CD14-positive monocyte (primary cell): ENCODE measurements at regions not wholly inside any gene's neighbourhood (a gene's known extent, or its start where the extent isn't known, plus 50 kb on each side); places are given as distances from the start of the nearest gene placed in this dataset.

Experiments
- DNase-seq, 3 donors: peaks; one replicate each; pipeline ENCODE4 v3.0.0-alpha.2; 2011 to 2022
- H2AFZ ChIP-seq: 2 replicates; pipeline ENCODE4 v1.6.0; 2012; ENCODE audit warnings: mild to moderate bottlenecking, low read depth, low read length, inconsistent platforms; ENCODE audit not compliant: insufficient read depth, poor library complexity, severe bottlenecking
- H3K27ac ChIP-seq, 2 donors: 1 replicate in 1 of 2; 2 replicates in 1 of 2; pipeline ENCODE4 v1.5.1; 2012 to 2013; ENCODE audit warnings: low read length in 2 of 2, control low read depth in 1 of 2, inconsistent platforms in 1 of 2, low read depth in 1 of 2, mild to moderate bottlenecking in 1 of 2
- H3K27me3 ChIP-seq, 2 donors: one replicate each; pipeline versions ENCODE4 v1.6.0 to v1.6.1; 2011 to 2013; ENCODE audit warnings: low read length in 2 of 2; ENCODE audit not compliant: control insufficient read depth in 2 of 2, insufficient read depth in 2 of 2
- H3K36me3 ChIP-seq, 2 donors: replicated peaks in 1 of 2; 1 replicate in 1 of 2; 2 replicates in 1 of 2; pipeline versions ENCODE4 v1.5.1 to v1.6.1; 2012 to 2013; ENCODE audit warnings: low read length in 2 of 2, control low read depth in 1 of 2, inconsistent platforms in 1 of 2, mild to moderate bottlenecking in 1 of 2; ENCODE audit not compliant: insufficient read depth in 2 of 2, control insufficient read depth in 1 of 2
- H3K4me1 ChIP-seq, 2 donors: 1 replicate in 1 of 2; 2 replicates in 1 of 2; pipeline versions ENCODE4 v1.5.1 to v1.6.1; 2012 to 2013; ENCODE audit warnings: low read length in 2 of 2, control low read depth in 1 of 2, inconsistent platforms in 1 of 2, mild to moderate bottlenecking in 1 of 2, moderate library complexity in 1 of 2; ENCODE audit not compliant: insufficient read depth in 2 of 2, control insufficient read depth in 1 of 2
- H3K4me2 ChIP-seq: replicated peaks from 2 replicates; pipeline ENCODE3; 2012; ENCODE audit warnings: low read length, moderate library complexity, mild to moderate bottlenecking; ENCODE audit not compliant: poor library complexity, severe bottlenecking; ENCODE audit errors: extremely low read depth
- H3K4me3 ChIP-seq, 3 experiments: fragments of 200-600 bp in 1 of 3; sonication (generic) in 1 of 3; replicated peaks in 1 of 3; 1 replicate in 2 of 3; 2 replicates in 1 of 3; pipeline ENCODE4 v1.5.1; 2011 to 2013; ENCODE audit warnings: low read length in 3 of 3, mild to moderate bottlenecking in 3 of 3, control low read depth in 2 of 3, low read depth in 2 of 3, inconsistent platforms in 1 of 3, moderate library complexity in 1 of 3
- H3K79me2 ChIP-seq: 2 replicates; pipeline ENCODE4 v1.6.0; 2012; ENCODE audit warnings: mild to moderate bottlenecking, control low read depth, inconsistent platforms, low read length, moderate library complexity; ENCODE audit not compliant: insufficient read depth
- H3K9ac ChIP-seq: 2 replicates; pipeline ENCODE4 v1.6.0; 2017; ENCODE audit warnings: low read length, mild to moderate bottlenecking; ENCODE audit not compliant: insufficient read depth, poor library complexity, severe bottlenecking
- H3K9me3 ChIP-seq, 2 donors: replicated peaks in 1 of 2; 1 replicate in 1 of 2; 2 replicates in 1 of 2; pipeline versions ENCODE4 v1.5.1 to v1.6.1; 2012 to 2013; ENCODE audit warnings: low read length in 2 of 2, control low read depth in 1 of 2; ENCODE audit not compliant: control insufficient read depth in 1 of 2, insufficient read depth in 1 of 2
- H4K20me1 ChIP-seq: 2 replicates; pipeline ENCODE4 v1.6.0; 2012; ENCODE audit warnings: mild to moderate bottlenecking, low read length, control low read depth, moderate library complexity; ENCODE audit not compliant: insufficient read depth
- H3K27ac Mint-ChIP-seq, 7 donors: one replicate each; pipeline ENCODE4 v1.8.0; 2020; ENCODE audit warnings: mild to moderate bottlenecking in 7 of 7, mixed read lengths in 7 of 7, moderate library complexity in 6 of 7, inconsistent platforms in 2 of 7
- H3K27me3 Mint-ChIP-seq, 3 donors: one replicate each; pipeline ENCODE4 v1.8.0; 2021 to 2022; ENCODE audit warnings: low read depth in 3 of 3, mild to moderate bottlenecking in 3 of 3, mixed read lengths in 3 of 3, moderate library complexity in 3 of 3, inconsistent platforms in 1 of 3
- H3K36me3 Mint-ChIP-seq, 2 donors: one replicate each; pipeline ENCODE4 v1.8.0; 2020; ENCODE audit warnings: mixed read lengths in 2 of 2, inconsistent platforms in 1 of 2, mild to moderate bottlenecking in 1 of 2
- H3K4me1 Mint-ChIP-seq: one replicate; pipeline ENCODE4 v1.8.0; 2020; ENCODE audit warnings: mild to moderate bottlenecking, mixed read lengths
- H3K4me3 Mint-ChIP-seq, 2 donors: one replicate each; pipeline ENCODE4 v1.8.0; 2020; ENCODE audit warnings: mild to moderate bottlenecking in 2 of 2, mixed read lengths in 2 of 2, moderate library complexity in 1 of 2
- H3K9me3 Mint-ChIP-seq, 7 donors: one replicate each; pipeline ENCODE4 v1.8.0; 2020 to 2022; ENCODE audit warnings: mixed read lengths in 7 of 7, mild to moderate bottlenecking in 6 of 7, moderate library complexity in 6 of 7, inconsistent platforms in 2 of 7
- intact Hi-C, 2 donors: fragments of 100-400 bp; cut with micrococcal nuclease; formaldehyde crosslinking; loops; one replicate each; pipeline versions ENCODE4 v1.15.0 to v1.15.1; 2023
- TF ChIP-seq, protein P1 (sequence below): fragments of 200-600 bp; IDR thresholded peaks from one replicate; pipeline ENCODE4 v1.8.0; 2022; ENCODE audit warnings: antibody characterized with exemption, mild to moderate bottlenecking

DNA sequence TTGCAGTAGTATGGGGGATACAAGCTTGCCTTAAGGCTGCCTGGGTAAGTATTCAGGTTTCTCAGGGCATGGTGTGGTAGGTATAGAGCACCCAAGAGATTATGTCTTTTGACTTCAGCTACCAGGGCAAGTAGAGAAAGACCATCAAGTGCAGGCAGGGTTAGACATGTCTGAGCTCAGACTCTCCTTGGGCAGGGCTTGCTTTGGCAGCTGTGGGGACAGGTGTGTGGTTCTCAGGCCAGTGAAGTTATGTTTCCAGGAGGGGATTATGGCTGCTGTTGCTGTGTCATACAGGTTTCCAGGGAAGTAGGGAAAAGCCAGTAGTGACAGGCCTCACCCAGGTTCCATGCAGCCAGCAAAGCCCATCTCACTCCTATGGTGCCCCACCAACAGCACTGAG is 1040.4 kb downstream of the FLRT2 start:
- H3K4me3 ChIP-seq, result no peak overlapping the region
- H3K9me3 ChIP-seq, result peaks cover 10 to 13% of the 10 kb centered on the region in 2 donors
- no peak overlapping the region for H3K27ac ChIP-seq
- H2AFZ ChIP-seq, result no peak overlapping the region
- Mint-ChIP-seq H3K36me3 (no peaks in the 10 kb centered on the region), H3K4me1 (no peaks in the 10 kb centered on the region), H3K9me3 (peaks cover 3 to 12% (median 8%) of the 10 kb centered on the region in 7 donors), H3K27ac (no peak overlapping the region), H3K4me3 (no peak overlapping the region), H3K27me3 (peaks cover 0 to 1% (median 0%) of the 10 kb centered on the region in 3 donors)
- intact Hi-C loops, result no loop called here
- no peak overlapping the region for H3K9ac ChIP-seq
- H3K27me3 ChIP-seq, result no peaks in the 10 kb centered on the region
- no peaks in the 10 kb centered on the region for H3K36me3 ChIP-seq
- no peaks in the 10 kb centered on the region for H4K20me1 ChIP-seq
- no peaks in the 10 kb centered on the region for H3K79me2 ChIP-seq
- no peak overlapping the region for H3K4me2 ChIP-seq
- TF ChIP-seq, protein P1, sequence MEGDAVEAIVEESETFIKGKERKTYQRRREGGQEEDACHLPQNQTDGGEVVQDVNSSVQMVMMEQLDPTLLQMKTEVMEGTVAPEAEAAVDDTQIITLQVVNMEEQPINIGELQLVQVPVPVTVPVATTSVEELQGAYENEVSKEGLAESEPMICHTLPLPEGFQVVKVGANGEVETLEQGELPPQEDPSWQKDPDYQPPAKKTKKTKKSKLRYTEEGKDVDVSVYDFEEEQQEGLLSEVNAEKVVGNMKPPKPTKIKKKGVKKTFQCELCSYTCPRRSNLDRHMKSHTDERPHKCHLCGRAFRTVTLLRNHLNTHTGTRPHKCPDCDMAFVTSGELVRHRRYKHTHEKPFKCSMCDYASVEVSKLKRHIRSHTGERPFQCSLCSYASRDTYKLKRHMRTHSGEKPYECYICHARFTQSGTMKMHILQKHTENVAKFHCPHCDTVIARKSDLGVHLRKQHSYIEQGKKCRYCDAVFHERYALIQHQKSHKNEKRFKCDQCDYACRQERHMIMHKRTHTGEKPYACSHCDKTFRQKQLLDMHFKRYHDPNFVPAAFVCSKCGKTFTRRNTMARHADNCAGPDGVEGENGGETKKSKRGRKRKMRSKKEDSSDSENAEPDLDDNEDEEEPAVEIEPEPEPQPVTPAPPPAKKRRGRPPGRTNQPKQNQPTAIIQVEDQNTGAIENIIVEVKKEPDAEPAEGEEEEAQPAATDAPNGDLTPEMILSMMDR, result no peak
- DNase-seq, result no peak
- no peaks in the 10 kb centered on the region for H3K4me1 ChIP-seq

DNA sequence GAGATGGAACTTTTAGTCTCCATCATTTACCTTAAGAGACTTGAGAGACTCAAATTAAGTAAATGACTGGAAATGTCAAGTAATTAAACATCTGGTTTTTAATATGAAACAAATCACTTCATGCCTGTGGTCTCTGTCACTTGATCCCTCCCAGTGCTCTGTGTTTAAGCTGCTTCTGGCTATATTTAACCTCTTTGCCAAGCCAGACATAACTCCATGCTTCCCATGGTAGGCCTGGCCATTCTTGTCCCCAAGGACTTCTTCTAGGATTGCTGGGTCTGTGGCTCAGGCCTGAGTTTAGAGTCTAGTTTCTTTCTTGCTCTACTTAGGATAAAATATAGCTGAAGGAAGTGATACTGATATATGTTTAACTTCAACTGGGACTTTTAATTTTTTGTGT is 1013.6 kb downstream of the FLRT2 start:
- intact Hi-C loops, result no loop called here

More for the DNA sequence above, 1013.6 kb downstream of the FLRT2 start:
- H3K27me3 Mint-ChIP-seq, result no peaks in the 10 kb centered on the region
- H3K9me3 Mint-ChIP-seq, result peaks cover 0 to 5% (median 0%) of the 10 kb centered on the region in 7 donors
- peaks cover 2% of the 10 kb centered on the region for H3K4me1 Mint-ChIP-seq
- H3K4me3 Mint-ChIP-seq, result no peak overlapping the region
- Histone ChIP-seq H3K27me3 (no peaks in the 10 kb centered on the region), H3K79me2 (no peaks in the 10 kb centered on the region), H3K4me1 (no peaks in the 10 kb centered on the region), H3K4me3 (no peak overlapping the region), H3K9me3 (no peaks in the 10 kb centered on the region), H4K20me1 (no peaks in the 10 kb centered on the region), H2AFZ (no peak overlapping the region), H3K9ac (no peak overlapping the region), H3K27ac (no peak overlapping the region), H3K36me3 (no peaks in the 10 kb centered on the region), H3K4me2 (no peak overlapping the region)
- DNase-seq, result no peak
- H3K27ac Mint-ChIP-seq, result no peak overlapping the region
- TF ChIP-seq, protein P1, result no peak
- no peaks in the 10 kb centered on the region for H3K36me3 Mint-ChIP-seq
